ENCODE measurements at regions not wholly inside any gene's neighbourhood (a gene's known extent, or its start where the extent isn't known, plus 50 kb on each side); places are given as distances from the start of the nearest gene placed in this dataset.

- Histone ChIP-seq H3K9me3 (ENCODE audit: insufficient read depth, low read depth) (peaks cover 9% of the 10 kb centered on the region), H2AFZ (peak overlapping the region; percentile 72), H3K4me1 (replicated peaks; ENCODE audit: insufficient read depth) (peaks cover 33% of the 10 kb centered on the region), H3K4me3 (no peak overlapping the region), H3K36me3 (ENCODE audit: low read depth) (no peaks in the 10 kb centered on the region), H3K79me2 (ENCODE audit: low read depth) (no peaks in the 10 kb centered on the region), H3F3A (ENCODE audit: insufficient read depth, low read depth) (peaks cover 42% of the 10 kb centered on the region), H3K27ac (peak overlapping the region; percentile 98), H3K4me2 (peak overlapping the region; percentile 84), H4K20me1 (ENCODE audit: insufficient read depth) (no peaks in the 10 kb centered on the region), H3K9me2 (ENCODE audit: insufficient read depth) (no peaks in the 10 kb centered on the region), H3K27me3 (ENCODE audit: insufficient read depth, low read depth) (no peaks in the 10 kb centered on the region)
- DNase-seq: peak; percentile 80 to 94
- ChIA-PET CTCF (no interaction called here), POLR2A (ENCODE audit: unreplicated experiment) (interaction anchor here (0.5 to 0.7 kb wide), 2 partner anchors 15 to 449 kb away, joined by 3 to 6 read pairs; no protein-coding TSS in a partner anchor)
- intact Hi-C loops (cut with micrococcal nuclease; ENCODE audit: unreplicated experiment): loop anchor here (2.0 to 10.0 kb wide), 6 partner anchors 69 to 1211 kb away; partner anchors contain the start of genes SPRYD7 and TRIM13
- BruUV-seq (replicated peaks): no TSS peak
- no peak for TF ChIP-seq CTCF (conservative IDR thresholded peaks at IDR 0.05)
- TF ChIP-seq EZH2 (IDR thresholded peaks at IDR 0.05; ENCODE audit: low read depth): no peak
Observed at GRCh38 chr13:49859560-49859959, 67.1 kb upstream of the KPNA3 start.

- no peaks in the 10 kb centered on the region for H3K27me3 ChIP-seq (ENCODE audit: insufficient read depth, low read depth)
- ChIA-PET CTCF (interaction anchor here (0.7 kb wide), 1 partner anchor 676 kb away, joined by 6 read pairs; no protein-coding TSS in a partner anchor), POLR2A (ENCODE audit: unreplicated experiment) (interaction anchor here (0.6 to 0.7 kb wide), 2 partner anchors 415 to 574 kb away, joined by 4 to 12 read pairs; no protein-coding TSS in a partner anchor)
- peak overlapping the region; percentile 84 for H3K4me2 ChIP-seq
- intact Hi-C loops (cut with micrococcal nuclease; ENCODE audit: unreplicated experiment): loop anchor here (2.0 to 10.0 kb wide), 6 partner anchors 68 to 1212 kb away; partner anchors contain the start of genes SPRYD7 and TRIM13
- H3K4me1 ChIP-seq (replicated peaks; ENCODE audit: insufficient read depth): peaks cover 33% of the 10 kb centered on the region
- no peaks in the 10 kb centered on the region for H3K36me3 ChIP-seq (ENCODE audit: low read depth)
- H2AFZ ChIP-seq: peak overlapping the region; percentile 92; the same call in 1 of the 2 replicates
- peak overlapping the region; percentile 98 for H3K27ac ChIP-seq
- DNase-seq: peak; percentile 61 to 96
- H3K4me3 ChIP-seq: peak overlapping the region; percentile 55
- H3K79me2 ChIP-seq (ENCODE audit: low read depth): no peaks in the 10 kb centered on the region
- H3K9me3 ChIP-seq (ENCODE audit: insufficient read depth, low read depth): peaks cover 10% of the 10 kb centered on the region
- TSS peak; percentile 94 for BruUV-seq (replicated peaks)
- H4K20me1 ChIP-seq (ENCODE audit: insufficient read depth): no peaks in the 10 kb centered on the region
- H3K9me2 ChIP-seq (ENCODE audit: insufficient read depth): no peaks in the 10 kb centered on the region
- TF ChIP-seq EZH2 (IDR thresholded peaks at IDR 0.05; ENCODE audit: low read depth) (no peak), CTCF (conservative IDR thresholded peaks at IDR 0.05) (no peak)
- peaks cover 42% of the 10 kb centered on the region for H3F3A ChIP-seq (ENCODE audit: insufficient read depth, low read depth)
Observed at GRCh38 chr13:49858178-49858856, 65.8 kb upstream of the KPNA3 start.

DNA sequence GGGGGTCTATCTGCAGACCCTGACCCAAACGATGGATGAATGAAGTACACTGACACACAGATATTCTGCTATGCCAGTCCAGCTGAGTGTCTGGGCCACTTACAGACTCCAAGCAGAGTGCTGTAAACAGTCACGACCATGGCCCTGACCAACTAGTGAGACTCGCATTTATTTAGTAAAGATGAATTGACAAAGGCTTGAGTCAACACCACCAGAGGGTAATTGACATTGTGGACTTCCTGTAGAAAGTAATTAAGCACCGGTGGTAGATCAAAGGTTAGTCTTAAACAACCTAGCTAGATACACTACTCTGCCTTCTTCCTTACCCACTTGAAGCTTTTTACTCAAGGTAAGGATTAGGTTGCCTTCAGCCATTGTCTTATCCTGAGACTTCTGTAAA, 63.4 kb upstream of the KPNA3 start:
- H3K4me3 ChIP-seq: no peak overlapping the region
- peaks cover 42% of the 10 kb centered on the region for H3F3A ChIP-seq (ENCODE audit: insufficient read depth, low read depth)
- no peak overlapping the region for H3K27ac ChIP-seq
- H3K4me1 ChIP-seq (replicated peaks; ENCODE audit: insufficient read depth): peaks cover 33% of the 10 kb centered on the region
- H3K36me3 ChIP-seq (ENCODE audit: low read depth): no peaks in the 10 kb centered on the region
- no peaks in the 10 kb centered on the region for H3K9me2 ChIP-seq (ENCODE audit: insufficient read depth)
- H2AFZ ChIP-seq: no peak overlapping the region
- H3K79me2 ChIP-seq (ENCODE audit: low read depth): no peaks in the 10 kb centered on the region
- no peak for TF ChIP-seq CTCF (conservative IDR thresholded peaks at IDR 0.05)
- no peak for TF ChIP-seq EZH2 (IDR thresholded peaks at IDR 0.05; ENCODE audit: low read depth)
- POLR2A ChIA-PET (ENCODE audit: unreplicated experiment): no interaction called here
- H3K4me2 ChIP-seq: no peak overlapping the region
- H4K20me1 ChIP-seq (ENCODE audit: insufficient read depth): no peaks in the 10 kb centered on the region
- H3K9me3 ChIP-seq (ENCODE audit: insufficient read depth, low read depth): peaks cover 14% of the 10 kb centered on the region
- CTCF ChIA-PET: interaction anchor here (0.6 kb wide), 1 partner anchor 143 kb away, joined by 6 read pairs; no protein-coding TSS in a partner anchor
- no TSS peak for BruUV-seq (replicated peaks)
- intact Hi-C loops (cut with micrococcal nuclease; ENCODE audit: unreplicated experiment): loop anchor here (5.0 to 10.0 kb wide), 4 partner anchors 81 to 1056 kb away; partner anchors contain the start of genes SPRYD7 and TRIM13
- H3K27me3 ChIP-seq (ENCODE audit: insufficient read depth, low read depth): no peaks in the 10 kb centered on the region
- DNase-seq: no peak
